NCI-H69 (cell line): ENCODE measurements at regions not wholly inside any gene's neighbourhood (a gene's known extent, or its start where the extent isn't known, plus 50 kb on each side); places are given as distances from the start of the nearest gene placed in this dataset.
A peak's percentile ranks its signal among the peaks of the same experiment; 100 is the strongest.

ENCODE experiments used
- DNase-seq: peaks from one replicate; lab custom pipeline; 2025; lab: John Stamatoyannopoulos, UW

DNA sequence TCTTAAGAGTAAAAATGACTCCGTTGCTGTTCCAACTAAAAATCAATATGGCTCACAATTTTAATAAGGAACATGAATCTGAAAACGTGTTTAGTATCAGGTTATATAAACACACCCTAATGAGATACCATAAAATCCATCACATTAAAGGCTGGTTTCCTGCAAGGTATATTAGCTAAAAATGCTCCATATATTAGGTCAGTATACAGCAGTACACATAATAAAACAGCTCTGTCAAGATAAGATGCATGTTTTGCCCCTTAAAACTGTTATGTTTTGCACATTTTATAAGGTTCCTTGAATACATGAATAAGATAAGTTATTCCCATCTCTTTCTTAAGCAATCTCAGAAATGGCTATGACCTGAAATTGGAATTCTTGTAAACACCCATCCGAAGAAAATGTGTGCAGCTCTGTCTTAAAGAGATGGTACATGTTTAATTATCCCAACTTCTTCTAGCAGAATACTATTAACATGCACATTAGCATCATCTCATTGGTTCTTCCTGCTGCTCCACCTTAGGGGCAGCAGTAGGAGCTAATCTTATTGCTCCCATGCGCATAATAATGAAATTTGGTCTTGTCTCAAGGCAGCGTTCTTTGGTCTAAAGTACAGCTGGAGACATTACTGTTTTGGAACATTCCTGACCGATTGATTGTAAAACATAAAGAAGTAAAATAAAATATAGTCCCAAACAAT lies 836.1 kb upstream of the FANCL start:
- no peak for DNase-seq

DNA sequence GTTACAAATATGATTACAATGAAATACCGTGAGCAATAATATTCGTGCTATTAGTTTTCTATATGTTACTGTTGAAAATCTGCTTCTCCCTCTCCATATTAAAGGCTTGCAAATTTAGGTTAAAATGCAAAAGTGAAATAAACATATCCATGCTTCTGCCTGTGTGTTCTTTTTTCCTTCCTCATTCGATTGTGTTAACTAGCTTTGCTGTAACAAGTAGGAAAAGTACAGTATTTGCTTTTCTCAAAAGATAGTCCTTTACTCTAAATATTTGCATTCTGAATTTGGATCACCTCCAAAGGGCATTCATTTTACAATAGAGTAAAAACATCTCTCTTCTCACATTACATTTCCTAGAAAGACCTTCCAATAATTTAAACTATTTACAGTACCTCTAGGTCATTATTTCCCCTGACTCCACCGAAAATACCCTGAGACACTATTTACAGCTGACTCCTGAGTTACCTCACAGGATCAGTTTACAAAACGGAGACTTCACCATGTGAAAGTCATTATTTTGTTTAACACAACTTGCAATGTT lies 835.0 kb upstream of the FANCL start:
- DNase-seq: peak; percentile 63

DNA sequence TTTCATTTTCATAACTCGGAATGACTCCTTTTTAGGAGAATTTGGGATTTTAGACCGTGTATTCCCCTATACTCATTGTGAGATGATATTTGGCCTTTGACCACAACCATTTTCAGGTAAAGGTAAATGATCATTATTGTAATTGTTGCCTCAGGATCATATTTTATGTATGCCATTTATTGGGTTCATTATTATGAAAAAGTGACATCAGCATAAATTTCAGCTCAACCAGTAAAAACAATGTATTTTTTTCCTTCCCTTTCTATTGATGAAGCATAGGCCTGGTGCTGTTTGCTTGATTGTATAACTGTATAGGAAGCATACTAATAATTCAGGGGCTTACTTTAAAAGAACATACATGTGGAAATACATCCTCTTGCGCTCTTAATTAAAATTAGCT lies 832.9 kb upstream of the FANCL start:
- peak; percentile 1 for DNase-seq

DNA sequence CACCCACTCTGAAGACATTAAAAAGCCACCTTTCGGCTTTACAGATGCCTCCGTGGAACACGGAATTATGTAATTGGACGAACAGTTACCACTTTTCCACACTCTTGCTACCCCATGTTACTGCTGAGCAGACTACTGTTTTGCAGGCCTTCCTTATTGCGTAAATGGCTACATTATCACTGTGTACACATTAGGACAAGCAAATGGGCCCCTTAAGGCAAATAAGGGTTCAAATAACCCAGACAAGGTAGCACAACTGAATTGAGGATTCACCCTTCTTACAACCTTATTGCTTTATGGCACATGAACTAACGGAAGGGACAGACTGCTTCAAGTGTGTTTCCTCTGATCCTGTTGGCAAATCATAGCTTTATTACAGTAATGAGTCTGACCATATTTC lies 832.2 kb upstream of the FANCL start:
- DNase-seq: peak; percentile 62

DNA sequence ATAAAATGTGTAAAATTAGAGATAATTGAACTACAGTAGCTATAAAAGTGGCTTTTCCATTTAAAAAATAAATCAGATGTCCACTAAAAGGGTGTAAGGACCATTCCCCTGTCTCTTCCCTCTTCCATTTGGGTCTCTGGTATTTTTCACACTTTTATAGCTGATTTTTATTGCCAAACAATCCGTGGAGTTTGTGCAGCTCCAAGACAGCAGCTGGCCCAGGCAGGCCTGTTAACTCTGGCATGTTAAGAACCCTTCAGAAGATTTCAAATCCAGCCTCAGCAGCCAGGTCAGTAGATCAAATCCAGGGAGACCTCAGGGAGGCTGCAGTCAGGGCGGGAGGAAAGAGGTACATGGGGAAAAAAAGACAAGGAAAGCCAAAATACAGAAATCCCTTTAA lies 827.1 kb upstream of the FANCL start:
- DNase-seq: no peak

DNA sequence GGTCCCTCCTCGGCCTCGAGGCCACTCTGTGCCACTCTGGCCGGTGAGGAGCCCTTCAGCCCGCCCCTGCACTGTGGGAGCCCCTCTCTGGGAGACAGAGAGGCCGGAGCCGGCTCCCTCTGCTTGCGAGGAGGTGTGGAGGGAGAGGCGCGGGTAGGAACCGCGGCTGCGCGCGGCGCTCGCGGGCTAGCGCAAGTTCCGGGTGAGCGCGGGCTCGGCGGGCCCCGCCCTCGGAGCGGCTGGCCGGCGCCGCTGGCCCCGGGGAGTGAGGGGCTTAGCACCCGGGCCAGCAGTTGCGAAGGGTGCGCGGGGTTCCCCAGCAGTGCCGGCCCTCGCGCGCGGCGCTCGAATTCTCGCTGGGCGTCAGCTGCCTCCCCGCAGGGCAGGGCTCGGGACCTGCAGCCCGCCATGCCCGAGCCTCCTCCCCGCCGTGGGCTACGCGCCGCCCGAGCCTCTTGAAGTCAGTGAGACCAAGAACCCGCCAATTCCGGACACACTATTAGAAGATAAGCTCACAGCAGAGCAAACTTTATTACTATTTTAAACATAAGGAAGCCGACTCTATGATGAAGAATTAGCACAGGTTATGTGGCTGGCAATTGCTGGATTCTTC lies 825.8 kb upstream of the FANCL start:
- DNase-seq: no peak

DNA sequence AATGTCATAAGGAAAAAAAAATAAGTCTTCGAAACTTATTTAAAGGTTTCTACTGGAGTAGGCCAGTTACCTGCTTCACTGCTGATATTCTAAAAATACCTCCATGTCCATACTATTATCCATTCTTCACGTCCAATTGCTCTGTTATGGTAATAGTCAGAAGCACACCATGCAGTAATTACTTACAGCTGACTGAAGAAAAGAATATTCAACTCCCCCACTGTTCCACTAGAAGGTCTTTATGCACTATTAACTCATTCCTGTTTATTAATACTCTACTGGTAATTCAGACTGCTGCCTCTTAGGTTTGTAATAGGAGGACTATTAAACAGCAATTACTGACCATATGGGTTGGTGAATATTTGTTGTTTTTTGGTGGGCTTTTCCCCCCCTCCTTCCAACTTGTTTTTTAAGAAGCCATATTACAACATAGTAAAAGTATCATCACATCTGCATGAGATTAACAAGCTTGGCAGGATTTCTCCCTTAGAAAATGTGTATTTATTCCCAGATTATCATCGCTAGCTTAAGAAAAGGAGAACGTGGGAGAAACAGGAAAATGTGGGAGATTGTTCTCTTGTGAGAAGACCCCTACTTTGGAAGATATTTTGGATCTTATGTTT lies 806.4 kb upstream of the FANCL start:
- DNase-seq: peak; percentile 81

DNA sequence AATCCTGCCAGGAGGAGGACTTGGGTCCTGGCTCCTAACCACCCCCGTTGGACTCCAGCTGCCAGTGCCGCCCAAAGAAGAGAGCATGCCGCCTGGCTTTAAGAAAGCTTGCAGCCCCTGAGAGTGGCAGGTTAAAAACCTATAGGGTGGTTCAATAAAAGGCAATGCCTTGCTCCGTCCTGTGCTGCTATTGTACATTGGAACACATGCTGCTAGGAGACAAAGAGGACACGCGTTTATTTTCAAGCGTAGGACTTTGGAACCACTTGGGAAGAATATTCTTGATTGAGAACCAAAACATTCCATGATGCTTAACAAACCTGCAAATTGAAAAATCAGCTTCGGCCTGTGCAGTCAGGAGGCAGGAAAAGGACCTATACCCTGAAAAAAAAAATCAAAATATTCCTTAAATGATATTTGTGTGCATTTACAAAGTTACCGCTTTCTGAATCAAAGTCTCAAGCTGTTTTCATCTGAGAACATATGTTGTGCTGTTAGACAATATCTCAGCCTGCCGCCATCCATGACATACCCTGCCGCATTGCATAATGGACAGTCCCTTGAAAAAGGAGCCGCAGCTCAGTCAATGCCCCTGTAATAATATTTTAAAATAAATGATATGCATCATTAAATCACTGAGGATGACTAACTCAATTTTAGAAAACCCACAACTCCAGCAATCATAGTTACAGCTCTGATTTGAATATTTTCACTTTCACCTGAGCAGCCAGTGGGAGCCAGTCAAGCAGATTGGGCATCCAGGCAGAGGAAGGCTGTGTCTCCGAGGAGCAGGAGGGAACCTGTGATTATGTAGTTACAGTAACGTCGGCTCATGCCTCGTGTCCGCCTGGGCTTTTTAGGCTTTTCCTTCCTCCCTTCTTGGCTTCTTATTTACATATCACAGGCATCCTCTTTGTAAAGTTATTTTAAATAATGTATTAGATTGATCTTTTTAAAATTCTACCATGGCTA lies 805.6 kb upstream of the FANCL start:
- DNase-seq: peak; percentile 78

DNA sequence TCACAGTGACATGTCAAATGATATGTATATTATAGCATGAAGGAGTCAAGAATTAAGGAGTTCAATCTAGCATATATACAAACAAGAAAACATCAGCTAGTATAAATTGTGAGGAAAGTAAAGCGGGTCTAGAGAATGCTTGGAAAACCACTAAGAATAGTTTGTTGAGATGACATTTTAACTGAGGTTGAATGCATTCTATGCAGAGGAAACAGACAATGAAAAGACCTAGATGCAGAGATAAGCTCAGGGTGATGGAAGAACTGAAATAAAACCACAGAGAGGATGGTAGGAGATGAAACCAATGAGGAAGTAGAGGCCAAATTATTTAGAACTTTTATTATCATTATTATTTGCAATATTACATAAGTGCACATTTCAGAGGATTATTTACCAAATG lies 803.6 kb upstream of the FANCL start:
- DNase-seq: no peak

DNA sequence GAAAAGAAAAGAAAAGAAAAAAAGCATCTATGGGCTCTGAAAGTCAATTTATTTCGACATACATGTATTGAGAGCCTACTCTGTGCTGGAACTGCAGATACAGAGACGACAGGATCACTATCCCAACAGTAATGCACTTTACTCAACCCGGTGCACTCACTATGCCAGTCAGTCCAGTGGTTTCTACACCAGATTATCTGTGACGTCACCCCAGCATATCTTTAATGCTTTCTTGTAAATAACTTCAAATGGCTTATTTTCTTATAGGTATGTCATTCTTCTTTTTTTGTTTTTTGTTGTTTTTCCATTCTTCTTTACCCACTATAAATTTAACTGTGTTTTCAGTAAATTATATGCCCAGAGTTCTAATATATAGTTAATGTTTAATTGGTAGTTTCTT lies 800.0 kb upstream of the FANCL start:
- no peak for DNase-seq

DNA sequence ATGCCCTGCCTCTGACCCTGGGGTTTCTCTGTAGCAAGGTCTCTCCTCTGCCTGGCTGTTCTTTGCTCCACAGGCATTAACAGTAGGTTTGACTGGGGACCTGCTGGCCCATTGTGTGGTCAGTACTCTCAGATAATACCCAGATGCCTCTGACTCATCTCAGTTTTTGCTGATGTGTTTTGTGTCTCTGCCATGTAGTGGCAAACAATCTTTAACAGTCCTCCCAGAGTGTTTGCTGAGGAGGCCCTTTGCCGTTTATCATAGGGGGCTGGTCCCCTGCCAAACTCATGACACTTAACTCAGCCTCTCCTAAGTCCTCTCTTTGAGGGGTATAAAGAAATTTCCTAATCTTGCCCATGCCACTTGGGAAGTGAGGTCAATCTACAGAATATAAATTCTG lies 793.7 kb upstream of the FANCL start:
- peak; percentile 76 for DNase-seq

DNA sequence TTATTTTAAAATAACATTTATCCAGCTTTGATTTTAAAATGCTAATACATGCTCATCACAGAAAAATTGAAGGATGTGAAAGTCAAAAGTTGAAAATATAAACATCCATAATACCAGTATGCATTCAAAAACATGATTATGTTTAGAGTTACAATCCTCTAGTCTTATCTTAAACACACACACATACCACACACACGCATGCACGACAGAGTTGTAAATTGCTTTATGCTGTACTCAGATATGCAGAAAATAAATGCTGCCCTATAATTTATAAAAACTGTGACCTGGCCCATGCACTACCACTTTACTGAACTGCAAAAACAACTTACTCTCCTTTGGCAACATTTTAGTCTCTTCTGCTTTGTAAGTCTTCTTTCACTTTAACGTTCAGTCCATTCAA lies 793.0 kb upstream of the FANCL start:
- no peak for DNase-seq

DNA sequence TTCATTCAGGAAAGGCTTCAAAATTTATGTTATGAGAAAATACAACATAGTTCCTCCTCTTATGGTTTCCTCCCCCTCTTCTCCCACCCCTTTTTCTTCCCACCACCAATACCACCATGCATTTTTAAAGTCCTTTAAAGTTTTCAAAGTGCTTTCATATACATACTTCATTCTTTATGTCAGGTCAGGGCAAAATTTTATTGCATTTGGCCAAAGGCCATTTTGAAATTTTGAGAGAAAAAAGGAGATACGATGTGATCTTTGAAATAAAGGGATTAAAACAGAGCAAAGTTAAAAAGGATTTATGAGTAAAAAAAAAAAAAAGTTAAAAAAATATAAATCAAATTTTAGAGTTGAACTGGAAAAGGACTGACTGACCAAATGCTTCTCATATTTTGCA lies 792.5 kb upstream of the FANCL start:
- DNase-seq: no peak

DNA sequence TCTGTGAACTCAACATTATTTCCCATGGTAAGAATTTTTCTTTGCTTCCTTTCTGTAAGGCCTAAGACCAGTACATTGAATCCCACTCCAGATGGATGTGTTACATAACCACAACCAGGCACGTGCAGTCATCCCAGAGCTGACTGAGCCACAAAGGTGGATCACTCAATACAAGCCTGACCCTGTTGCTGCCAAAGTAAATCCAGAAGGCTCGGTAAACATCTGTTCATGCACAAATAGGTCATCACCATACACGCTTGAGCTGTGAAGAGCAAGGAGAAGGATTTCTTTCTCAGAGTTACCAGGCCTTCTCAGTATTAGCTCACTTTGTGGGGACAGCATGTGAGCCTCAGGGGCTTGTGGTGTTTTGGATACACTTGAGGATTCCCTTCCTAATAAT lies 791.4 kb upstream of the FANCL start:
- DNase-seq: peak; percentile 62

DNA sequence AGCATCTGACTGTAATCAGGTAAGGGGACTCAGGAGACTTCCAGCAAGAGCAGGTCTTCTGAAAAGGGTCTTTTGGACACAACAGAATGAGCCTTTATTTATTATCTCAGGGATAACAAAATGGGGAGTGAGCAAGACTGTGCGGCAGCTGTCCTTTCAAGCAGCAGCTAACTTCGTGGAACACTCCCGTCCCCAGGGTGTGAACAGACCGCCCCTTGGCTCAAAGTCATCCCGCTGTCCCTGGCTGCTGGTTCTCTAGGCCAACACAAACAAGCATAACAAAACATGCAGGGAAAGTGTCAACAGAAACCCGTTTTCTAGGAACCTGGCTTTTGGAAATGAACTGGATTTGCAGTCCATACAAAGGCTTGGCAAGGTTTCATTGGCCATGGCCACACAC lies 787.9 kb upstream of the FANCL start:
- no peak for DNase-seq

DNA sequence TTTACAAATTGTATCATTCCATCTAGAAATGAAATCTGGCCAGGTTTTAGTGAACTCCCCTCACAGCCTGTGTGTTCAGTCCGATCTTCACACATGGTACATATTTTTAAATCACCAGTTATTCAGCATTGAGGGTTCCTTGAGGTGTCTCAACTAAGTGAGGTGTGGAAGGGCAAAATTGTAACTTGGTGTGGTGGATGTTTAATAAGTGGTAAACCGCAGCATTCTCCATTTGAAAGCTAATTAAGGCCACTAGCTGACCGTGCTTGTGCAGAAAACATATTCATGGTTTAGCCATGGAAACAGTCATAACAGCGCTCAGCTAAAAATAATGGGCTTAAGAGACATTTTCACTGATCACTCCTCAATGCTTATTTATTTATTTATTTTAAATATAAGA lies 786.2 kb upstream of the FANCL start:
- DNase-seq: no peak

DNA sequence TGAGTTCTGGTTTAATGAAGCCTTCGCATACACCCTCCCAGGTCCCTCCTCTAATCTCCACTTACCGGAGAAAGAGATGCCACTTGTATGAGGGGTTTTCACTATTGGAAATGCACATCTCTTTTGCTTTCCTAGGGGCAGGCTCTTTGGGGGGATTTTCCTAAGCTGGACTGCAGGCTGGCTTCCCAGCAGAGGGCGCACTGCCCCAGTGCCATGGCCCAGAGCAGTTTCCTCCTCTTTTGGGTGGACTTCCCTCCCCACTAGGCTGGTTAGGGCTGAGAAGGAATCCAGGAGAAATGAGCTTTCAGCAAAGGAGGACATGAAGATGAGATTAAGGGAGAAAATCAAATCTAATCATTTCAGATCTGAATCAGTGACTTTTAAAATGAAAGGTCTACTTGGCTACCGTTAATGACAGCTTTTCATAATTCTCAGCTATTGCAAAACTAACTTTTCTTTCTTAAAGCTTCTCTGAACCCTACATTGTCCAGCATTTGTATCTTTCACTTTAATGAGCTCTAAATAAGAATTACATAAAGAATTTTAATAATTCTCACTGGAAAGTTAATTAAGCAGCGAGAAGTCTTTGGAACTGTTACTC lies 784.1 kb upstream of the FANCL start:
- peak; percentile 44 for DNase-seq

DNA sequence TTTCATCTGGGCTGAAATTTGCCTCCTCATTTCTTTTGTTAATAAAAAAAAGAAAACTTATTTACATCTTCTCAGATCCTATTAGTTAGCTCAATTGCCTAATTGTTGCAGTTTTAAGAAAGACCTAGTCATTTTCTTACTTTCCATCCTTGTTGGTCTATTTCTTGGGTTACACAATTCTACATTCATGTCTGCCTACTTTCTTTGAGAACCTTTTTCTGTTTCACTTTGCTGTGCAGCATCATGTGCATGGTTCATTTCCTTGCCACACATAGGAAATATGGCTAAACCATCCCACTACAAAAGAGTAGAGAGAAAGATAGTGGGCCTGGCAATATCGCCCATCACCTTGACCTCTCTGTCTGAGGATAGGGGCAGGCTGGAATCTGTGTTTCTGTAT lies 780.7 kb upstream of the FANCL start:
- no peak for DNase-seq

DNA sequence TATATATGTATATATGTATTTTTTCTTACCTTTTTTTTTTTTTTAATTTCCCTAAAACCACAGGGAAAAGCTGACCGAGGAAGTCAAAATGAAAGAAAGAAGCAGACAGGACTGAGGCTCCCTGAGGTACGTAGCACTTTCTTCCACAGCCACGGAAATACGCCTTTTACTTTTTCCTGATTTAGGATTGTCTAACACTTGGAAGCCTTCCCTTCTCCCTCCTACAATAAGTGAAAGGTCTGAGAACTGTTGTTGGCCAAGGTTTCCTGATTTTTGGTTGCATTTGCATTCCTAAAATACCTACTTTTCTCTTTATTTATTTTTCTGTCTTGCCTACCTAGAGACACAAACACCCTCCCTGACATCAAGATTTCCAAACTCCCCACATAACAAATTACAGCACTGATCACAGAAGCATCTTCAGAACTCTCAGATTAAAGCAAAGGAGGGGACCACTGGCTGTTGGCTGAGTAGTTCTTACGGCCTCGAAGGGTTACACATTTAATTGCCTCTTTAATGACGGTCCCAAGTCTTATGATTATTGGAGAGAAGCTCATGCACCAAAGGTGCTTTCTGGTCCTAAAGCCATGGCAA lies 778.5 kb upstream of the FANCL start:
- DNase-seq: no peak

DNA sequence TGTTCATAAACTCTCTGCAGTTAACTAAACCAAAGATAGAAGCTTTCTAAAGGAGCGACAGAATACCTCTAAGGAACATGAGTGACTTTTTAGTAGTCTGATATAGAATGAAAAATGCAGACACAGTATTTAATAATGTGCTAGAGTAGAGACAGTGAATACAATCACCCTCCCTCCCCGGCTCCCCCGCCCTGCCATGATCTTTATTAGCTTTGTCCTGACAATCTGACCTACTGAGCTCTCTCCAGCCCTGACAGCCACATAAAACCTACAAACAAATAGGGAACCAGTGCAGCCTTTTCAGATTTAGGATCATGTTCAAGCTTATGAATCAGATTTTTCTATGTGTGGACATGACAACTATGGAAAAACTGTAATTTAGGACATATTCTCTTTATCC lies 777.6 kb upstream of the FANCL start:
- no peak for DNase-seq

DNA sequence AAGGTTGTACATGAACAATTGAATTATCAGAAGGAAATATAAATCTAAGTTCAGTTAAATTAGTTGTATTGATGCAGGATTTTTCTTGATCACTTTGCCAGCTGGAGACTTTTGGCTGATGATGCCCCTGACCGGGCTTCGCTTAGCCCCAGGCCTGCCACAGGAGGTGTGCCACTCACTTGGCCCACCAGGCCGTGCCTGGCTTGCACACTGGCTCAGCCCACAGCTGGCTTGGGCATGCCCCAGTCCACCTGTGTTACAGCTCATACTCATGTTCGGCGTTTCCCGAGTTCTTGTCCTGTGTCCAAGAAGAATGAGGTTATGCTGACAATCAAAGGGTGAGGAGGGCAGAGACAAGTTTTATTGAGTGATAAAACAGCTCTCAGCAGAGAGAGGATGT lies 773.9 kb upstream of the FANCL start:
- no peak for DNase-seq
